HL-60 (cell line): ENCODE measurements at regions not wholly inside any gene's neighbourhood (a gene's known extent, or its start where the extent isn't known, plus 50 kb on each side); places are given as distances from the start of the nearest gene placed in this dataset.

ENCODE experiments used
- POLR2AphosphoS5 ChIP-seq: IDR thresholded peaks from 2 replicates; pipeline ENCODE4 v1.6.1; 2012; ENCODE audit warnings: low read depth
- REST ChIP-seq: IDR thresholded peaks from 2 replicates; pipeline ENCODE4 v1.6.1; 2012; ENCODE audit warnings: low read depth; ENCODE audit not compliant: insufficient replicate concordance
- SPI1 ChIP-seq: IDR thresholded peaks from 2 replicates; pipeline ENCODE4 v1.6.1; 2012; ENCODE audit warnings: low read depth, mild to moderate bottlenecking, borderline replicate concordance
- TF ChIP-seq, protein P1 (sequence below): IDR thresholded peaks from one replicate; pipeline ENCODE4 v1.5.1; 2011; ENCODE audit warnings: low read length, control low read depth, inconsistent platforms; ENCODE audit not compliant: insufficient read depth

GRCh38 chr20:47430862-47431588 is 70.7 kb upstream of the NCOA3 start:
- TF ChIP-seq, protein P1, sequence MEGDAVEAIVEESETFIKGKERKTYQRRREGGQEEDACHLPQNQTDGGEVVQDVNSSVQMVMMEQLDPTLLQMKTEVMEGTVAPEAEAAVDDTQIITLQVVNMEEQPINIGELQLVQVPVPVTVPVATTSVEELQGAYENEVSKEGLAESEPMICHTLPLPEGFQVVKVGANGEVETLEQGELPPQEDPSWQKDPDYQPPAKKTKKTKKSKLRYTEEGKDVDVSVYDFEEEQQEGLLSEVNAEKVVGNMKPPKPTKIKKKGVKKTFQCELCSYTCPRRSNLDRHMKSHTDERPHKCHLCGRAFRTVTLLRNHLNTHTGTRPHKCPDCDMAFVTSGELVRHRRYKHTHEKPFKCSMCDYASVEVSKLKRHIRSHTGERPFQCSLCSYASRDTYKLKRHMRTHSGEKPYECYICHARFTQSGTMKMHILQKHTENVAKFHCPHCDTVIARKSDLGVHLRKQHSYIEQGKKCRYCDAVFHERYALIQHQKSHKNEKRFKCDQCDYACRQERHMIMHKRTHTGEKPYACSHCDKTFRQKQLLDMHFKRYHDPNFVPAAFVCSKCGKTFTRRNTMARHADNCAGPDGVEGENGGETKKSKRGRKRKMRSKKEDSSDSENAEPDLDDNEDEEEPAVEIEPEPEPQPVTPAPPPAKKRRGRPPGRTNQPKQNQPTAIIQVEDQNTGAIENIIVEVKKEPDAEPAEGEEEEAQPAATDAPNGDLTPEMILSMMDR: no peak
- TF ChIP-seq POLR2AphosphoS5: no peak
- no peak for TF ChIP-seq REST
- TF ChIP-seq SPI1: no peak
